IgD-negative memory B cell (primary cell): ENCODE measurements at regions not wholly inside any gene's neighbourhood (a gene's known extent, or its start where the extent isn't known, plus 50 kb on each side); places are given as distances from the start of the nearest gene placed in this dataset.

ENCODE experiments used
- H3K27ac Mint-ChIP-seq, 3 donors: one replicate each; pipeline ENCODE4 v1.8.0; 2020 to 2022; ENCODE audit warnings: mild to moderate bottlenecking in 3 of 3, mixed read lengths in 3 of 3, moderate library complexity in 1 of 3
- H3K27me3 Mint-ChIP-seq: one replicate; pipeline ENCODE4 v1.8.0; 2021; ENCODE audit warnings: mixed read lengths
- H3K36me3 Mint-ChIP-seq: one replicate; pipeline ENCODE4 v1.8.0; 2020; ENCODE audit warnings: mild to moderate bottlenecking, mixed read lengths
- H3K4me1 Mint-ChIP-seq, 3 donors: one replicate each; pipeline ENCODE4 v1.8.0; 2020 to 2022; ENCODE audit warnings: mixed read lengths in 3 of 3, mild to moderate bottlenecking in 1 of 3
- H3K4me3 Mint-ChIP-seq, 4 donors: one replicate each; pipeline ENCODE4 v1.8.0; 2020 to 2022; ENCODE audit warnings: mild to moderate bottlenecking in 4 of 4, mixed read lengths in 4 of 4, moderate library complexity in 3 of 4
- H3K9me3 Mint-ChIP-seq, 3 donors: one replicate each; pipeline ENCODE4 v1.8.0; 2020 to 2021; ENCODE audit warnings: mixed read lengths in 3 of 3, mild to moderate bottlenecking in 1 of 3

- no peak overlapping the region for H3K4me3 Mint-ChIP-seq
- no peaks in the 10 kb centered on the region for H3K4me1 Mint-ChIP-seq
- H3K9me3 Mint-ChIP-seq = peaks cover 3 to 8% (median 4%) of the 10 kb centered on the region in 3 donors
- H3K27ac Mint-ChIP-seq = no peak overlapping the region
- peaks cover 2% of the 10 kb centered on the region for H3K27me3 Mint-ChIP-seq
- H3K36me3 Mint-ChIP-seq = no peaks in the 10 kb centered on the region
Measured at GRCh38 chr1:213362598-213362997, 311.6 kb downstream of the RPS6KC1 start.

GRCh38 chr1:213366141-213366831 lies 315.2 kb downstream of the RPS6KC1 start:
- Mint-ChIP-seq H3K27me3 (peaks cover 2% of the 10 kb centered on the region), H3K27ac (no peak overlapping the region), H3K36me3 (no peaks in the 10 kb centered on the region), H3K4me3 (no peak overlapping the region), H3K9me3 (peaks cover 3 to 8% (median 4%) of the 10 kb centered on the region in 3 donors), H3K4me1 (no peaks in the 10 kb centered on the region)

- Mint-ChIP-seq H3K36me3 (no peaks in the 10 kb centered on the region), H3K27ac (no peak overlapping the region), H3K4me3 (no peak overlapping the region), H3K4me1 (no peaks in the 10 kb centered on the region), H3K9me3 (peaks cover 0 to 3% (median 0%) of the 10 kb centered on the region in 3 donors), H3K27me3 (peaks cover 2% of the 10 kb centered on the region)
Measured at GRCh38 chr1:213369465-213369864, 318.4 kb downstream of the RPS6KC1 start.

GRCh38 chr1:213370523-213370922 lies 319.5 kb downstream of the RPS6KC1 start:
- no peaks in the 10 kb centered on the region for H3K4me1 Mint-ChIP-seq
- H3K9me3 Mint-ChIP-seq = peaks cover 0 to 3% (median 0%) of the 10 kb centered on the region in 3 donors
- H3K27me3 Mint-ChIP-seq = no peaks in the 10 kb centered on the region
- H3K36me3 Mint-ChIP-seq = no peaks in the 10 kb centered on the region
- no peak overlapping the region for H3K27ac Mint-ChIP-seq
- no peak overlapping the region for H3K4me3 Mint-ChIP-seq

- no peak overlapping the region for H3K27ac Mint-ChIP-seq
- no peaks in the 10 kb centered on the region for H3K27me3 Mint-ChIP-seq
- H3K4me3 Mint-ChIP-seq = no peak overlapping the region
- peaks cover 0 to 3% (median 0%) of the 10 kb centered on the region in 3 donors for H3K9me3 Mint-ChIP-seq
- no peaks in the 10 kb centered on the region for H3K4me1 Mint-ChIP-seq
- H3K36me3 Mint-ChIP-seq = no peaks in the 10 kb centered on the region
Measured at GRCh38 chr1:213371525-213371846, 320.4 kb downstream of the RPS6KC1 start.

- H3K4me1 Mint-ChIP-seq = peaks cover 0 to 1% (median 0%) of the 10 kb centered on the region in 3 donors
- H3K27ac Mint-ChIP-seq = no peak overlapping the region
- no peaks in the 10 kb centered on the region for H3K9me3 Mint-ChIP-seq
- no peaks in the 10 kb centered on the region for H3K27me3 Mint-ChIP-seq
- H3K4me3 Mint-ChIP-seq = no peak overlapping the region
- H3K36me3 Mint-ChIP-seq = no peaks in the 10 kb centered on the region
Measured at GRCh38 chr1:213371847-213372619, 321.0 kb downstream of the RPS6KC1 start.

GRCh38 chr1:213374369-213374768 lies 323.3 kb downstream of the RPS6KC1 start:
- H3K27me3 Mint-ChIP-seq = no peaks in the 10 kb centered on the region
- H3K9me3 Mint-ChIP-seq = no peaks in the 10 kb centered on the region
- peaks cover 0 to 1% (median 0%) of the 10 kb centered on the region in 3 donors for H3K4me1 Mint-ChIP-seq
- no peaks in the 10 kb centered on the region for H3K36me3 Mint-ChIP-seq
- H3K27ac Mint-ChIP-seq = no peak overlapping the region
- no peak overlapping the region for H3K4me3 Mint-ChIP-seq

- H3K27me3 Mint-ChIP-seq = no peaks in the 10 kb centered on the region
- H3K4me1 Mint-ChIP-seq = peaks cover 0 to 1% (median 0%) of the 10 kb centered on the region in 3 donors
- no peak overlapping the region for H3K27ac Mint-ChIP-seq
- H3K4me3 Mint-ChIP-seq = no peak overlapping the region
- H3K36me3 Mint-ChIP-seq = peaks cover 2% of the 10 kb centered on the region
- H3K9me3 Mint-ChIP-seq = no peaks in the 10 kb centered on the region
Measured at GRCh38 chr1:213375002-213375401, 324.0 kb downstream of the RPS6KC1 start.

GRCh38 chr1:213376862-213377372 lies 325.9 kb downstream of the RPS6KC1 start:
- H3K27ac Mint-ChIP-seq = no peak overlapping the region
- H3K36me3 Mint-ChIP-seq = peaks cover 2% of the 10 kb centered on the region
- no peak overlapping the region for H3K4me3 Mint-ChIP-seq
- H3K27me3 Mint-ChIP-seq = no peaks in the 10 kb centered on the region
- H3K9me3 Mint-ChIP-seq = no peaks in the 10 kb centered on the region
- H3K4me1 Mint-ChIP-seq = peaks cover 0 to 1% (median 0%) of the 10 kb centered on the region in 3 donors

- H3K27ac Mint-ChIP-seq = no peak overlapping the region
- peaks cover 2% of the 10 kb centered on the region for H3K36me3 Mint-ChIP-seq
- H3K27me3 Mint-ChIP-seq = no peaks in the 10 kb centered on the region
- H3K4me1 Mint-ChIP-seq = peaks cover 0 to 1% (median 0%) of the 10 kb centered on the region in 3 donors
- peaks cover 0 to 3% (median 3%) of the 10 kb centered on the region in 3 donors for H3K9me3 Mint-ChIP-seq
- H3K4me3 Mint-ChIP-seq = peak overlapping the region in 1 of 4 donors; percentile 8
Measured at GRCh38 chr1:213380865-213381264, 329.8 kb downstream of the RPS6KC1 start.

- Mint-ChIP-seq H3K27me3 (no peaks in the 10 kb centered on the region), H3K4me3 (peak overlapping the region in 1 of 4 donors; percentile 32), H3K27ac (no peak overlapping the region), H3K4me1 (peaks cover 0 to under 1% (median 0%) of the 10 kb centered on the region in 3 donors), H3K9me3 (peaks cover 0 to 3% (median 3%) of the 10 kb centered on the region in 3 donors), H3K36me3 (peaks cover 2% of the 10 kb centered on the region)
Measured at GRCh38 chr1:213381572-213382084, 330.6 kb downstream of the RPS6KC1 start.

GRCh38 chr1:213383465-213383864 lies 332.4 kb downstream of the RPS6KC1 start:
- H3K4me3 Mint-ChIP-seq = no peak overlapping the region
- H3K4me1 Mint-ChIP-seq = no peaks in the 10 kb centered on the region
- peaks cover 2% of the 10 kb centered on the region for H3K36me3 Mint-ChIP-seq
- no peaks in the 10 kb centered on the region for H3K27me3 Mint-ChIP-seq
- no peak overlapping the region for H3K27ac Mint-ChIP-seq
- peaks cover 0 to 3% (median 3%) of the 10 kb centered on the region in 3 donors for H3K9me3 Mint-ChIP-seq

GRCh38 chr1:213385201-213385600 lies 334.2 kb downstream of the RPS6KC1 start:
- Mint-ChIP-seq H3K36me3 (no peaks in the 10 kb centered on the region), H3K4me3 (no peak overlapping the region), H3K9me3 (peaks cover 0 to 3% (median 3%) of the 10 kb centered on the region in 3 donors), H3K27me3 (no peaks in the 10 kb centered on the region), H3K4me1 (no peaks in the 10 kb centered on the region), H3K27ac (no peak overlapping the region)

- Mint-ChIP-seq H3K27ac (no peak overlapping the region), H3K4me3 (no peak overlapping the region), H3K27me3 (no peaks in the 10 kb centered on the region), H3K36me3 (no peaks in the 10 kb centered on the region), H3K4me1 (no peaks in the 10 kb centered on the region), H3K9me3 (peaks cover 0 to 3% (median 3%) of the 10 kb centered on the region in 3 donors)
Measured at GRCh38 chr1:213385806-213386324, 334.8 kb downstream of the RPS6KC1 start.

GRCh38 chr1:213387380-213388015 lies 336.5 kb downstream of the RPS6KC1 start:
- H3K27ac Mint-ChIP-seq = no peak overlapping the region
- H3K36me3 Mint-ChIP-seq = no peaks in the 10 kb centered on the region
- peaks cover 0 to 3% (median 3%) of the 10 kb centered on the region in 3 donors for H3K9me3 Mint-ChIP-seq
- H3K27me3 Mint-ChIP-seq = no peaks in the 10 kb centered on the region
- H3K4me3 Mint-ChIP-seq = no peak overlapping the region
- no peaks in the 10 kb centered on the region for H3K4me1 Mint-ChIP-seq
